Putamen (tissue), 1 donor: ENCODE measurements at regions not wholly inside any gene's neighbourhood (a gene's known extent, or its start where the extent isn't known, plus 50 kb on each side); places are given as distances from the start of the nearest gene placed in this dataset.
"Not testable (repeated sequence)": the region's sequence is repeated elsewhere in the genome, so short reads cannot be mapped to it uniquely, and the experiment has no call there.

Experiments used
- DNase-seq: peaks from one replicate; pipeline ENCODE4 v3.0.0-alpha.2; 2016; ENCODE audit warnings: low spot score

- no peak for DNase-seq
Measured at GRCh38 chr5:124872086-124872485, 125.6 kb upstream of the ZNF608 start.

- DNase-seq, result no peak
Measured at GRCh38 chr5:124872615-124873014, 126.2 kb upstream of the ZNF608 start.

GRCh38 chr5:124873188-124873587, 126.7 kb upstream of the ZNF608 start:
- no peak for DNase-seq

GRCh38 chr5:124873713-124874112, 127.3 kb upstream of the ZNF608 start:
- no peak for DNase-seq

GRCh38 chr5:124876566-124876965, 130.1 kb upstream of the ZNF608 start:
- no peak for DNase-seq

GRCh38 chr5:124876983-124877382, 130.5 kb upstream of the ZNF608 start:
- no peak for DNase-seq

- DNase-seq, result no peak
Measured at GRCh38 chr5:124877501-124878146, 131.2 kb upstream of the ZNF608 start.

- no peak for DNase-seq
Measured at GRCh38 chr5:124878583-124879342, 132.3 kb upstream of the ZNF608 start.

- no peak for DNase-seq
Measured at GRCh38 chr5:124880903-124881697, 134.7 kb upstream of the ZNF608 start.

GRCh38 chr5:124883681-124884080, 137.2 kb upstream of the ZNF608 start:
- no peak for DNase-seq

- no peak for DNase-seq
Measured at GRCh38 chr5:124884114-124884513, 137.7 kb upstream of the ZNF608 start.

- DNase-seq, result no peak
Measured at GRCh38 chr5:124885490-124885889, 139.1 kb upstream of the ZNF608 start.

- DNase-seq, result peak; percentile 74
Measured at GRCh38 chr5:124887223-124887622, 140.8 kb upstream of the ZNF608 start.

GRCh38 chr5:124888050-124888506, 141.6 kb upstream of the ZNF608 start:
- DNase-seq, result no peak

GRCh38 chr5:124888622-124889485, 142.4 kb upstream of the ZNF608 start:
- DNase-seq, result no peak

- no peak for DNase-seq
Measured at GRCh38 chr5:124889486-124889825, 143.0 kb upstream of the ZNF608 start.

- no peak for DNase-seq
Measured at GRCh38 chr5:124889850-124890249, 143.4 kb upstream of the ZNF608 start.

- not testable (repeated sequence) for DNase-seq
Measured at GRCh38 chr5:124890442-124890841, 144.0 kb upstream of the ZNF608 start.

GRCh38 chr5:124891179-124891578, 144.7 kb upstream of the ZNF608 start:
- no peak for DNase-seq

- no peak for DNase-seq
Measured at GRCh38 chr5:124892185-124892848, 145.9 kb upstream of the ZNF608 start.

- DNase-seq, result no peak
Measured at GRCh38 chr5:124894541-124894940, 148.1 kb upstream of the ZNF608 start.
